Calu3 (cell line): ENCODE measurements at regions not wholly inside any gene's neighbourhood (a gene's known extent, or its start where the extent isn't known, plus 50 kb on each side); places are given as distances from the start of the nearest gene placed in this dataset.

Experiments
- BruUV-seq: library from RNA; stranded (reverse); fragments of 400-500 nt; replicated peaks from 2 replicates; lab custom pipeline; 2021; lab: Mats Ljungman, UMichigan
- CTCF ChIA-PET: fragments of 300-600 bp; sonication (Branson Sonifier 250); formaldehyde crosslinking; loops from one replicate; lab custom pipeline; 2022; ENCODE audit warnings: antibody characterized with exemption; lab: Charles Lee
- DNase-seq: peaks from one replicate; pipeline ENCODE4 v3.0.0; 2022
- H3K27ac Mint-ChIP-seq: one replicate; pipeline ENCODE4 v1.8.0; 2022; ENCODE audit warnings: mixed read lengths; ENCODE audit not compliant: unreplicated experiment
- H3K27me3 Mint-ChIP-seq: one replicate; pipeline ENCODE4 v1.8.0; 2022; ENCODE audit warnings: mixed read lengths; ENCODE audit not compliant: unreplicated experiment
- H3K36me3 Mint-ChIP-seq: one replicate; pipeline ENCODE4 v1.8.0; 2022; ENCODE audit warnings: mild to moderate bottlenecking, moderate library complexity, mixed read lengths; ENCODE audit not compliant: insufficient read depth, unreplicated experiment
- H3K4me1 Mint-ChIP-seq: one replicate; pipeline ENCODE4 v1.8.0; 2022; ENCODE audit warnings: mild to moderate bottlenecking, low read depth, mixed read lengths; ENCODE audit not compliant: unreplicated experiment
- H3K4me3 Mint-ChIP-seq: one replicate; pipeline ENCODE4 v1.8.0; 2022; ENCODE audit warnings: mild to moderate bottlenecking, low read depth, moderate library complexity, mixed read lengths; ENCODE audit not compliant: unreplicated experiment
- H3K9me3 Mint-ChIP-seq: one replicate; pipeline ENCODE4 v1.8.0; 2022; ENCODE audit warnings: low read depth, mixed read lengths; ENCODE audit not compliant: unreplicated experiment
- CTCF ChIP-seq: fragments of 200-600 bp; IDR thresholded peaks from one replicate; pipeline ENCODE4 v1.8.0; 2022; ENCODE audit warnings: antibody characterized with exemption; ENCODE audit not compliant: unreplicated experiment
- intact Hi-C: fragments of 100-400 bp; cut with micrococcal nuclease; formaldehyde crosslinking; loops from one replicate; pipeline ENCODE4 v1.10.0; 2022; ENCODE audit not compliant: unreplicated experiment

GRCh38 chr2:129062146-129062912 lies 743.7 kb upstream of the HS6ST1 start:
- H3K4me3 Mint-ChIP-seq = no peak overlapping the region
- intact Hi-C loops = no loop called here
- CTCF ChIA-PET = no interaction called here
- no peaks in the 10 kb centered on the region for H3K36me3 Mint-ChIP-seq
- H3K27ac Mint-ChIP-seq = no peak overlapping the region
- peaks cover 5% of the 10 kb centered on the region for H3K9me3 Mint-ChIP-seq
- no peaks in the 10 kb centered on the region for H3K4me1 Mint-ChIP-seq
- DNase-seq = no peak
- no peak for TF ChIP-seq CTCF
- no TSS peak for BruUV-seq
- H3K27me3 Mint-ChIP-seq = no peaks in the 10 kb centered on the region

- H3K36me3 Mint-ChIP-seq = no peaks in the 10 kb centered on the region
- peaks cover 5% of the 10 kb centered on the region for H3K9me3 Mint-ChIP-seq
- H3K4me1 Mint-ChIP-seq = no peaks in the 10 kb centered on the region
- no peaks in the 10 kb centered on the region for H3K27me3 Mint-ChIP-seq
- CTCF ChIA-PET = no interaction called here
- intact Hi-C loops = no loop called here
- no peak for TF ChIP-seq CTCF
- H3K27ac Mint-ChIP-seq = no peak overlapping the region
- H3K4me3 Mint-ChIP-seq = no peak overlapping the region
- no peak for DNase-seq
- no TSS peak for BruUV-seq
These were observed 748.4 kb upstream of the HS6ST1 start for GRCh38 chr2:129067070-129067469.

GRCh38 chr2:129067953-129068352 lies 749.3 kb upstream of the HS6ST1 start:
- H3K4me1 Mint-ChIP-seq = no peaks in the 10 kb centered on the region
- TF ChIP-seq CTCF = no peak
- no TSS peak for BruUV-seq
- DNase-seq = no peak
- CTCF ChIA-PET = no interaction called here
- intact Hi-C loops = no loop called here
- no peaks in the 10 kb centered on the region for H3K27me3 Mint-ChIP-seq
- peaks cover 3% of the 10 kb centered on the region for H3K9me3 Mint-ChIP-seq
- H3K36me3 Mint-ChIP-seq = no peaks in the 10 kb centered on the region
- no peak overlapping the region for H3K4me3 Mint-ChIP-seq
- no peak overlapping the region for H3K27ac Mint-ChIP-seq

- BruUV-seq = no TSS peak
- intact Hi-C loops = no loop called here
- CTCF ChIA-PET = no interaction called here
- peaks cover 3% of the 10 kb centered on the region for H3K9me3 Mint-ChIP-seq
- no peak for TF ChIP-seq CTCF
- no peak overlapping the region for H3K27ac Mint-ChIP-seq
- H3K27me3 Mint-ChIP-seq = no peaks in the 10 kb centered on the region
- no peaks in the 10 kb centered on the region for H3K4me1 Mint-ChIP-seq
- no peak overlapping the region for H3K4me3 Mint-ChIP-seq
- DNase-seq = no peak
- no peaks in the 10 kb centered on the region for H3K36me3 Mint-ChIP-seq
These were observed 749.9 kb upstream of the HS6ST1 start for GRCh38 chr2:129068543-129068942.
